ENCODE measurements at regions not wholly inside any gene's neighbourhood (a gene's known extent, or its start where the extent isn't known, plus 50 kb on each side); places are given as distances from the start of the nearest gene placed in this dataset.

- Histone ChIP-seq H3T11ph (ENCODE audit: low read length) (no peak overlapping the region), H3K23me2 (ENCODE audit: insufficient read length, low read depth, low read length, poor library complexity, severe bottlenecking) (no peaks in the 10 kb centered on the region), H4K91ac (ENCODE audit: insufficient read length, low read depth, low read length) (no peak overlapping the region), H3K79me1 (ENCODE audit: insufficient read depth, low read depth, low read length, poor library complexity, severe bottlenecking) (no peaks in the 10 kb centered on the region), H3K18ac (ENCODE audit: insufficient read length, low read depth, low read length) (no peak overlapping the region), H4K8ac (replicated peaks; ENCODE audit: insufficient read length, low read depth, low read length) (no peak overlapping the region), H2AFZ (ENCODE audit: low read length) (no peak overlapping the region), H3K9me3 (ENCODE audit: control insufficient read depth, low read depth, low read length) (no peaks in the 10 kb centered on the region), H4K20me1 (ENCODE audit: control insufficient read depth, insufficient read depth, insufficient read length) (no peaks in the 10 kb centered on the region), H2BK120ac (ENCODE audit: low read depth, low read length, poor library complexity, severe bottlenecking) (no peak overlapping the region), H3K27me3 (ENCODE audit: insufficient read depth, low read length) (no peaks in the 10 kb centered on the region), H2AK5ac (ENCODE audit: insufficient read length, low read length) (no peak overlapping the region), H3K9ac (ENCODE audit: extremely low read depth, insufficient read length, low read length) (no peak overlapping the region), H3K4ac (ENCODE audit: low read depth, low read length) (no peak overlapping the region), H3K79me2 (ENCODE audit: insufficient read depth, low read length) (no peaks in the 10 kb centered on the region), H2BK5ac (ENCODE audit: insufficient read length, low read length) (no peak overlapping the region), H2BK15ac (ENCODE audit: low read depth, low read length) (no peak overlapping the region), H3K4me1 (ENCODE audit: insufficient read depth, low read length) (peaks cover 6% of the 10 kb centered on the region; the same call in 1 of the 2 replicates), H2BK12ac (ENCODE audit: insufficient read length, low read depth, low read length) (no peak overlapping the region), H4K5ac (ENCODE audit: insufficient read length, low read depth, low read length) (no peak overlapping the region), H3K4me2 (ENCODE audit: insufficient read depth, insufficient read length, low read length) (no peak overlapping the region), H3K23ac (ENCODE audit: insufficient read length, low read depth, low read length) (no peak overlapping the region), H3K27ac (ENCODE audit: insufficient read length, low read depth, low read length) (no peak overlapping the region), H3K56ac (ENCODE audit: insufficient read length, low read depth, low read length) (no peak overlapping the region), H2BK20ac (ENCODE audit: low read depth, low read length, poor library complexity, severe bottlenecking) (no peak overlapping the region), H3K14ac (ENCODE audit: insufficient read depth, low read length) (no peak overlapping the region)
- no peak for DNase-seq
- TF ChIP-seq CTCF (conservative IDR thresholded peaks at IDR 0.05) = no peak
- Mint-ChIP-seq H3K27me3 (ENCODE audit: low read depth) (no peaks in the 10 kb centered on the region), H3K4me1 (peaks cover 14% of the 10 kb centered on the region in 2 experiments), H3K9me3 (peaks cover 9 to 10% of the 10 kb centered on the region in 2 experiments), H3K36me3 (ENCODE audit: insufficient read depth in 1 of 3, low read depth in 3 of 3) (peaks cover 18 to 49% (median 42%) of the 10 kb centered on the region in 3 experiments), H3K27ac (peak overlapping the region in 1 of 3 experiments; percentile 17; a peak in 1 of 7 replicates), H3K4me3 (no peak overlapping the region)
- no CpG with 5 or more reads among the region's 2 CpGs for WGBS (ENCODE audit: extremely low coverage, insufficient read length, low lambda C conversion rate)
Measured at GRCh38 chr6:144467921-144468320, 182.8 kb downstream of the UTRN start.

All from H9 (cell line).